ENCODE measurements at regions not wholly inside any gene's neighbourhood (a gene's known extent, or its start where the extent isn't known, plus 50 kb on each side); places are given as distances from the start of the nearest gene placed in this dataset.

GRCh38 chr1:196148367-196148970 is 459.8 kb downstream of the KCNT2 start:
- in situ Hi-C loops (cut with MboI) = loop anchor here (5.0 kb wide), 1 partner anchor 509 kb away; no protein-coding TSS in a partner anchor
- H3K36me3 ChIP-seq (ENCODE audit: control insufficient read depth in 2 of 2, insufficient read depth in 2 of 2, low read length in 1 of 2) = no peaks in the 10 kb centered on the region
- BruUV-seq (replicated peaks) = no TSS peak
- H3K79me2 ChIP-seq (ENCODE audit: control insufficient read depth, insufficient read depth, low read length) = no peaks in the 10 kb centered on the region
- no peaks in the 10 kb centered on the region for H3K9me3 ChIP-seq (replicated peaks; ENCODE audit: control insufficient read depth, insufficient read depth, low read length)
- H3K4me1 ChIP-seq (ENCODE audit: control insufficient read depth, insufficient read depth, low read length) = no peaks in the 10 kb centered on the region
- ChIA-PET CTCF (interaction anchor here (0.8 to 5.2 kb wide), 19 partner anchors 8 to 515 kb away, joined by 3 to 37 read pairs (median 4); no protein-coding TSS in a partner anchor), SMC1A (ENCODE audit: uncharacterized antibody, unreplicated experiment) (interaction anchor here (0.6 to 2.8 kb wide), 9 partner anchors 12 to 1372 kb away, joined by 3 to 19 read pairs (median 5); no protein-coding TSS in a partner anchor), POLR2A (no interaction called here), RAD21 (ENCODE audit: unreplicated experiment) (interaction anchor here (0.8 to 4.2 kb wide), 5 partner anchors 161 to 514 kb away, joined by 3 to 34 read pairs (median 6); no protein-coding TSS in a partner anchor)
- H3K27ac ChIP-seq (ENCODE audit: control insufficient read depth, insufficient read depth) = no peak overlapping the region
- no peak overlapping the region for H3K9ac ChIP-seq (ENCODE audit: control insufficient read depth, insufficient read depth, low read length)
- DNase-seq (ENCODE audit: low read depth, low spot score) (no peak), FAIRE-seq (peak; percentile 23), ATAC-seq (peak; percentile 56)
- 20% methylated on average over 3 of the region's 3 CpGs for WGBS (ENCODE audit: insufficient coverage, insufficient replicate concordance, low lambda C conversion rate, missing lambda C conversion rate)
- no peaks in the 10 kb centered on the region for H3K27me3 ChIP-seq (replicated peaks in 1 of 2; ENCODE audit: control insufficient read depth in 2 of 2, insufficient read depth in 2 of 2, low read length in 1 of 2)
- intact Hi-C loops (cut with micrococcal nuclease; ENCODE audit: unreplicated experiment) = loop anchor here (1.0 to 5.0 kb wide), 3 partner anchors 158 to 513 kb away; no protein-coding TSS in a partner anchor
- no peaks in the 10 kb centered on the region for H4K20me1 ChIP-seq (ENCODE audit: control insufficient read depth, insufficient read depth)
- H3K4me2 ChIP-seq (ENCODE audit: control insufficient read depth, insufficient read depth) = no peak overlapping the region
- TF ChIP-seq CTCF (IDR thresholded peaks at IDR 0.05 in 2 of 3, conservative IDR thresholded peaks at IDR 0.05 in 1 of 3; ENCODE audit: control insufficient read depth in 2 of 3, extremely low read depth in 1 of 3, insufficient read depth in 1 of 3, low read depth in 3 of 3, low read length in 3 of 3) = peak; percentile 21 to 51 (median 49); a peak in 4 of 6 replicates
- TF ChIP-seq ZNF384 (IDR thresholded peaks at IDR 0.05; ENCODE audit: borderline replicate concordance, low read depth, low read length) = no peak
- peak; percentile 53 for TF ChIP-seq RAD21 (IDR thresholded peaks at IDR 0.05; ENCODE audit: insufficient read depth, low read depth, low read length)
- TF ChIP-seq USF1 (IDR thresholded peaks at IDR 0.05; ENCODE audit: borderline replicate concordance, extremely low read length, insufficient read depth, low read depth, low read length) = no peak
- no peak for TF ChIP-seq TARDBP (IDR thresholded peaks at IDR 0.05; ENCODE audit: borderline replicate concordance)
- peak; percentile 59; the same call in 1 of the 2 replicates for TF ChIP-seq SMC3 (IDR thresholded peaks at IDR 0.05; ENCODE audit: borderline replicate concordance, low read length)
- TF ChIP-seq ZSCAN29 (IDR thresholded peaks at IDR 0.05) = no peak
- TF ChIP-seq EGR1 (IDR thresholded peaks at IDR 0.05; ENCODE audit: borderline replicate concordance in 1 of 2, low read depth in 2 of 2, low read length in 2 of 2) = no peak
- no peak overlapping the region for H3K4me3 ChIP-seq
- H2AFZ ChIP-seq (ENCODE audit: control insufficient read depth, low read depth, low read length) = no peak overlapping the region
